Activated naive CD8-positive, alpha-beta T cell treated with anti-CD3 and anti-CD28 coated beads, Interleukin-2, amount 50 U/mL, for 24 hours (primary cell): ENCODE measurements at regions not wholly inside any gene's neighbourhood (a gene's known extent, or its start where the extent isn't known, plus 50 kb on each side); places are given as distances from the start of the nearest gene placed in this dataset.

ENCODE experiments used
- ATAC-seq: fragments of 150-1000 bp; cut with Tn5 transposase; one replicate; pipeline ENCODE4 v1.10.0; 2021
- DNase-seq: peaks from one replicate; pipeline ENCODE4 v3.0.0; 2021
- H3K27ac Mint-ChIP-seq: one replicate; pipeline ENCODE4 v1.8.0; 2021; ENCODE audit warnings: mild to moderate bottlenecking, mixed read lengths
- H3K27me3 Mint-ChIP-seq: one replicate; pipeline ENCODE4 v1.8.0; 2021; ENCODE audit warnings: mixed read lengths
- H3K36me3 Mint-ChIP-seq: one replicate; pipeline ENCODE4 v1.8.0; 2021; ENCODE audit warnings: low read depth, mixed read lengths
- H3K4me1 Mint-ChIP-seq: one replicate; pipeline ENCODE4 v1.8.0; 2021; ENCODE audit warnings: mixed read lengths
- H3K4me3 Mint-ChIP-seq: one replicate; pipeline ENCODE4 v1.8.0; 2021; ENCODE audit warnings: mild to moderate bottlenecking, moderate library complexity, mixed read lengths
- H3K9me3 Mint-ChIP-seq: one replicate; pipeline ENCODE4 v1.8.0; 2021; ENCODE audit warnings: mixed read lengths

DNA sequence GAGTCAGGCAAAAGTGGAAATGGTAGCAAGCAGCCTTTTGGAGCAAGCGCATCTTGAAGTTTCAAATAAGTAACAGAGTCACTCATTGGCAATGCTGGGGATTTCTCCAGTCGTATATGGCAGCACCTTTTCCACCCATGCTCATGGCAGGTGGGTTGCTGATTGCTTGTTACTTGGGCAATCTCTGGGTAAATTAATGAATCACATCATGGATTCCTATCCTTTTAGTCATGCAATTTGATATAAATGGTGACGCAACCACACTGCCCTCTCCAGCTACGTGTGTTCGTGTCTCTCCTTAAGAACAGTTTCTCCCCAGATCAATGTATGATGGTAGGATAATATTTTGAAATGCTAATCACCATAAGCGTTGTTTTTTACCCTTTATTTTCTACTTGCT, 339.9 kb upstream of the KCNH8 start:
- Mint-ChIP-seq H3K4me3 (no peak overlapping the region), H3K9me3 (no peaks in the 10 kb centered on the region), H3K27me3 (peaks cover 1% of the 10 kb centered on the region), H3K4me1 (peaks cover 30% of the 10 kb centered on the region), H3K36me3 (no peaks in the 10 kb centered on the region), H3K27ac (peak overlapping the region; percentile 18)
- DNase-seq (no peak), ATAC-seq (peak; percentile 42)

DNA sequence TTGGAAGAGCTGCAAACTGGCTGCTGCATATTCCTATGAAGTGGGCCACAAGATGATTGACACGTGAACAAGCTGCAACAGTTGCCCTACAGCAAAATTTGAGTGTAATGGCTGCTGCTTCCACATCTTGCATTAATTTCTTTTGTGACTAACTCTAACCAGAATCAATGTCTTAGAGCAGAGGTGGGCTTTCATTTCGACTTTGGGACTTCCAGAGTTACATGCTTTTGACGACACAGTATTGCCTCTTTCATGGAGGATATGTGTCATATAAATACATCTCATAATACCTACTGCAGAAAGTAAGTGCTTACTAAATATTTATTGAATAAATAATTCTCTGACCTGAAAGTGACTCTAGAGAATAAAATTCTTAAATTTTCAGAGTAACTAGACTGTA, 340.7 kb upstream of the KCNH8 start:
- Mint-ChIP-seq H3K27me3 (peaks cover 1% of the 10 kb centered on the region), H3K27ac (no peak overlapping the region), H3K4me1 (peaks cover 30% of the 10 kb centered on the region), H3K9me3 (no peaks in the 10 kb centered on the region), H3K36me3 (no peaks in the 10 kb centered on the region), H3K4me3 (no peak overlapping the region)
- DNase-seq, result no peak
- peak; percentile 51 for ATAC-seq

- peaks cover 1% of the 10 kb centered on the region for H3K27me3 Mint-ChIP-seq
- H3K36me3 Mint-ChIP-seq, result no peaks in the 10 kb centered on the region
- ATAC-seq (no peak), DNase-seq (no peak)
- no peak overlapping the region for H3K27ac Mint-ChIP-seq
- no peaks in the 10 kb centered on the region for H3K9me3 Mint-ChIP-seq
- no peak overlapping the region for H3K4me3 Mint-ChIP-seq
- H3K4me1 Mint-ChIP-seq, result peaks cover 30% of the 10 kb centered on the region
Observed at GRCh38 chr3:18806633-18807032, 341.7 kb upstream of the KCNH8 start.

- Mint-ChIP-seq H3K27ac (no peak overlapping the region), H3K4me3 (no peak overlapping the region), H3K4me1 (no peaks in the 10 kb centered on the region), H3K9me3 (no peaks in the 10 kb centered on the region), H3K27me3 (peaks cover 2% of the 10 kb centered on the region), H3K36me3 (no peaks in the 10 kb centered on the region)
- ATAC-seq (no peak), DNase-seq (no peak)
Observed at GRCh38 chr3:18797378-18797777, 350.9 kb upstream of the KCNH8 start.

- DNase-seq (no peak), ATAC-seq (no peak)
- Mint-ChIP-seq H3K36me3 (no peaks in the 10 kb centered on the region), H3K4me1 (no peaks in the 10 kb centered on the region), H3K27me3 (no peaks in the 10 kb centered on the region), H3K4me3 (no peak overlapping the region), H3K27ac (no peak overlapping the region), H3K9me3 (no peaks in the 10 kb centered on the region)
Observed at GRCh38 chr3:18795078-18795477, 353.2 kb upstream of the KCNH8 start.

DNA sequence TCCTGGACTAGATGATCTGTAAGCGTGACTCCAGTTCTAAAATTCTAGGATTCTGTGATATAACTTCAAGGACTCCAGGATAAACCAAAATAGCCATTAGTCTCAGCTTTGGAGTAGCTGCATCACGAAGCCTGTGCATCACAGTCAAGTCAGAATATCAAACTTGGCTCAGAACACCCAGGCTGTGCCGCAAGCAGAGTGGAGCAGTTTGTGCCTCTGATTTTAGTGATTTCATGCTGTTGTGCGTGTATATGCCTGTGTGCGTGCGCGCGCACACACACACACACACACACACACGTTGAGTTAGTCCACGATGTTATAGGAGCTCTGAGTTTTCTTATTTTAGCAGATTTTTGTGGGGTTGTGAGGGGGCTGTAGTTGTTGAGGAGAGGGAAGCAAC, 356.6 kb upstream of the KCNH8 start:
- Mint-ChIP-seq H3K4me1 (no peaks in the 10 kb centered on the region), H3K9me3 (no peaks in the 10 kb centered on the region), H3K27me3 (no peaks in the 10 kb centered on the region), H3K4me3 (no peak overlapping the region), H3K27ac (no peak overlapping the region), H3K36me3 (no peaks in the 10 kb centered on the region)
- no peak for DNase-seq
- no peak for ATAC-seq

DNA sequence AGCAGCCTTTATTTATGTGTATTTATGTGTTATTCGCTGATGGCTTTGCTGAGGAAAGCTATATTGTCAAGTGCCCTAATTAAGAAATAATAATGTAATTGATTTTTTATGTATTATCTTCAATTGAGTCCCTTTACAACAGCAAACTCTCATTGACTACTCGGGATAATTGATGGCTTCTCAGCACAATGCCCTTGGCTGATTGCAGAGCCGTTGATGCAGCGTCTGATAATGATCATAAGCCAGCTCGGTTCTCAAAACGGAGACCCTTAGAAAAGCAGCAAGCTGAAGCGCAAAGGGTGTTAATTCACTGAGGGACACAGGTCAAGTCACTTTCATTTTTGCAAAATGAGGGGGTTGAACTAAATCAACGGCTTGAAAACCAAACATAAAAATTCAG, 357.1 kb upstream of the KCNH8 start:
- Mint-ChIP-seq H3K36me3 (no peaks in the 10 kb centered on the region), H3K27ac (no peak overlapping the region), H3K27me3 (no peaks in the 10 kb centered on the region), H3K4me1 (no peaks in the 10 kb centered on the region), H3K9me3 (no peaks in the 10 kb centered on the region), H3K4me3 (no peak overlapping the region)
- ATAC-seq (no peak), DNase-seq (no peak)

DNA sequence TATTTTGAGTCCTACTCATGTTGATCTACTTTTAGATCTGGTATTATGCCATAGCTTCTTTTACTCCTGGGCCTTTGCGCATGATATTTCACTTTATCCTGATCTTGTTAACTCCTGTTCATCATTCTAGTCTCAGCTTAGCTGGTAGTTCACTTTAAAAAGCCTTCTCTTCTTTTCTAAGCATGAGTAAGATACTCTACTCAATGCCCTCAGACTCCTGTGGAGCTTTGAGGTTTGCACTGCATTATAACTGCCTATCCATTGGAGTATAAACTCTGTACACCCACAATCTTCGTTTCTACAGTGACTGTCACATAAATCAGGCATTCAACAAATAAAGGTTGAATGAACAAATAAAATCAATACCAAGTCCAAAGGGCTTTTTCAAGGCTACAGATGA, 357.9 kb upstream of the KCNH8 start:
- Mint-ChIP-seq H3K4me3 (no peak overlapping the region), H3K4me1 (no peaks in the 10 kb centered on the region), H3K27me3 (no peaks in the 10 kb centered on the region), H3K36me3 (no peaks in the 10 kb centered on the region), H3K9me3 (no peaks in the 10 kb centered on the region), H3K27ac (no peak overlapping the region)
- no peak for ATAC-seq
- no peak for DNase-seq

DNA sequence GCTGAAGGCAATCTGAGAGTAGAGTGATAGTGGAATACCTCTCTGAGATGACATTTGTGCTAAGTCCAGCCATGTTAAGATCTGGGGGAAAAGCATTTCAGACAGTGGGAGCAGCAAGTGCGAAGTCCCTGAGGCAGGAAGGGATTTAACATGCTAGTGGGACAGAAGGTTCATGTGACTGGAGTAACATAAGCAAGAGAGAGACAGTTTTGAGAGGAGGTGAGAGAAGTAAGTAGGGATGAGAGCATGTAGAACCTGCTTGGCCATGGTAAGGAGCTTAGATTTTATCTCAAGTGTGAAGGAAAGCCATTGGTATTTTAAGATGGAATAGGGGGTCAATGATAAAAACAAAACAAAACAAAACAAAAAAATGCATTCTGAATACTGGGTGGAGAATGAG, 358.6 kb upstream of the KCNH8 start:
- ATAC-seq (peak; percentile 31), DNase-seq (no peak)
- H3K4me1 Mint-ChIP-seq, result no peaks in the 10 kb centered on the region
- no peaks in the 10 kb centered on the region for H3K36me3 Mint-ChIP-seq
- no peaks in the 10 kb centered on the region for H3K9me3 Mint-ChIP-seq
- no peak overlapping the region for H3K27ac Mint-ChIP-seq
- H3K4me3 Mint-ChIP-seq, result no peak overlapping the region
- no peaks in the 10 kb centered on the region for H3K27me3 Mint-ChIP-seq

DNA sequence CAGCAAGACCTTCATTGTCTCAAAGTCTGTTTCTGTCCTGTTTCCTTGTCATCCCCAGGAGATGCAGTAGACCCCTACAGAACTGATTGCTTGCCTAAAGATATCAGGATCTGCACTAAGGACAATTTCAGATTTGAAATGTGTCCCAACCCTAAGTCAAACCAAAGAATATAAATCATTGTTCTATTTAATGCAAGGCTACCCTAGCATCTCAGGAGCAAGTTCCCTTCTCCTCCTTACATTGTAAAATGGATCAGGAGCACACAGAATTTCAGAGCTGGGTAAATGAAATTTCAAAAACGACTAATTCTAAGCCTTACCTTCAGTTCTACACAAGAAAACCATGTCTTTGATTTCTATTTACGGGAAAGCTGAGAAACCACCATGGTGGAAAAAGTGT, 360.9 kb upstream of the KCNH8 start:
- no peaks in the 10 kb centered on the region for H3K36me3 Mint-ChIP-seq
- no peak for DNase-seq
- no peak overlapping the region for H3K4me3 Mint-ChIP-seq
- H3K27ac Mint-ChIP-seq, result no peak overlapping the region
- no peak for ATAC-seq
- H3K4me1 Mint-ChIP-seq, result no peaks in the 10 kb centered on the region
- no peaks in the 10 kb centered on the region for H3K9me3 Mint-ChIP-seq
- H3K27me3 Mint-ChIP-seq, result no peaks in the 10 kb centered on the region

- DNase-seq (no peak), ATAC-seq (no peak)
- H3K4me1 Mint-ChIP-seq, result peaks cover 2% of the 10 kb centered on the region
- H3K9me3 Mint-ChIP-seq, result no peaks in the 10 kb centered on the region
- H3K36me3 Mint-ChIP-seq, result no peaks in the 10 kb centered on the region
- H3K27ac Mint-ChIP-seq, result no peak overlapping the region
- H3K4me3 Mint-ChIP-seq, result no peak overlapping the region
- H3K27me3 Mint-ChIP-seq, result no peaks in the 10 kb centered on the region
Observed at GRCh38 chr3:18786650-18787323, 361.5 kb upstream of the KCNH8 start.

DNA sequence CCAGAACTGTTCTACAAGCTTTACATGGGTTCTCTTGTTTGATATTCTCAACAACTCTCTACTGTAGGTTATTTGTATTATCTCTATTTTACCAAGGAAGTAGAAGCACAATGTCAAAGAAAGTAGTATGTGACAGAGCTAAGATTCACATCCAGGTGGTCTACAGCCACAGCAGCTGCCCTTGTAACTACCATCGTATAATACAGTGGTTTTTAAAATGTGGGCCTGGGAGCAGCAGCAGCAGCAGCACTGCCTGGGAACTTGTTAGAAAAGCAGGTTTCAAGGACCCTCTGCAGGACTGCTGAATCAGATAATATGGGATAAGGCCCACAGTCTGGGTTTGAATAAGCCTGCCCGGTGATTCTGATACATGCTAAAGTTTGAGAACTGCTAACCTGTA, 357.1 kb upstream of the SATB1 start:
- Mint-ChIP-seq H3K27ac (no peak overlapping the region), H3K9me3 (no peaks in the 10 kb centered on the region)

DNA sequence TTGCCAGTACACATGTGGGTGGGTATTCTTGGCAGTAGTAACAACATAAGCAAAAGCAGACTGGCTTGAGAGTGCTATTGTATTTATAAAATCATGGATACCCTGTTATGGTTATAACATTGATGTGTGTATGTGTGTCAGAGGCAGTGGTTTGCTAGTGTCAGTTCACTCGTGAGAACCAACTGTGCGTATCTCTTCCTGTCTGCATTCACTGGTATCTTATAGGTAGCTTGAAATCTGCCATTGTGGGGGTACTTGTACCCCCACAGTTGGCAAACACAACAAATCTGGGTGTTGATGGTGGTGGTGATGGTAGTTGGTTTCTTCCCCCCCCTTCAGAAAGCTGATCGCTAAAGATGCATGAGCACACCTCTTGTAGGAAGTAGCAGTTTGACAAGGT, 355.8 kb upstream of the SATB1 start:
- DNase-seq (no peak), ATAC-seq (peak; percentile 26)
- Mint-ChIP-seq H3K4me1 (peaks cover 30% of the 10 kb centered on the region), H3K27ac (peak overlapping the region; percentile 69), H3K4me3 (peak overlapping the region; percentile 70), H3K27me3 (no peaks in the 10 kb centered on the region), H3K9me3 (no peaks in the 10 kb centered on the region), H3K36me3 (no peaks in the 10 kb centered on the region)

More for the DNA sequence above, 357.1 kb upstream of the SATB1 start:
- Mint-ChIP-seq H3K4me1 (peaks cover 30% of the 10 kb centered on the region), H3K27me3 (no peaks in the 10 kb centered on the region), H3K36me3 (no peaks in the 10 kb centered on the region), H3K4me3 (no peak overlapping the region)
- no peak for DNase-seq
- no peak for ATAC-seq

- Mint-ChIP-seq H3K36me3 (no peaks in the 10 kb centered on the region), H3K9me3 (no peaks in the 10 kb centered on the region), H3K4me3 (no peak overlapping the region), H3K4me1 (peaks cover 35% of the 10 kb centered on the region), H3K27me3 (no peaks in the 10 kb centered on the region), H3K27ac (no peak overlapping the region)
- DNase-seq (no peak), ATAC-seq (no peak)
Observed at GRCh38 chr3:18779704-18780103, 354.6 kb upstream of the SATB1 start.

DNA sequence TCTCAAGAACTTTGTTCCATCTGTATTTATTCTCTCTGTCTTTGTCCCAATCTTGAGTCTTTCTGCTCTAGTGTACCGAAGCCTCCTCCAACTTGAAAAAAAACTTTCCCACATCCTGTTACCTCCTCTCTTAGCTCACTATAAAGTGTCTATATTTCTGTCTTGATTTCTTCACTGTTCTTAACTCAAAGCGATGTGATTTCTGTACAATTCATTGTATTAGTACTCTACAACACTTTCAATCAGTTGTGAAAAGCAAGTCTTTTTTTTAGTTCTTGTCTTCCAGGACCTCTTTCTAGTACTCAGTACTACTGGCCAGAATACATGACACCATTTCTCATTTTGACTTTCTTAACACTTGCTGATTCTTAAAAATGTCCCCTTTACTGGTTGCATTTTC, 353.5 kb upstream of the SATB1 start:
- Mint-ChIP-seq H3K27ac (no peak overlapping the region), H3K9me3 (no peaks in the 10 kb centered on the region)
- ATAC-seq, result no peak

DNA sequence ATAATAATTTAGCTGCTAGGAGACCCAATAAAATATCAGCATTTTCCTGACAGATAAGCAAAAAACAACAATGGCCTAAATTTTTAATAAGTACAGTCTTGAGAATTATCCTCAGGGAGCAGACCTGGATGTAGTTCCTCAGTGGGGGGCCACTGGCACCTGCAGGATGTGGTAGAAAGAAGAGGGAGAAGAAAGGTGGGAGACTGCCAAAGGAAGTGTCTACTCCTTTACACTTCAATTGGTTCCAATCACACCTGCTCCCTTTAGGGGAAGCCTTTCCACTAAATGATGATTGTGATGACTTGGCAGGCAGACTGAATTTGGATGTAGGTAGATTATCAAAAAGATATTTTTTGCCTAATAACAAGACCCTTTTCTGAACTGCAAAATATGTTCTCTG, 353.0 kb upstream of the SATB1 start:
- no peaks in the 10 kb centered on the region for H3K9me3 Mint-ChIP-seq
- H3K4me1 Mint-ChIP-seq, result peaks cover 45% of the 10 kb centered on the region
- ATAC-seq (no peak), DNase-seq (no peak)
- no peak overlapping the region for H3K27ac Mint-ChIP-seq
- H3K4me3 Mint-ChIP-seq, result no peak overlapping the region
- peaks cover 1% of the 10 kb centered on the region for H3K27me3 Mint-ChIP-seq
- H3K36me3 Mint-ChIP-seq, result no peaks in the 10 kb centered on the region

More for the DNA sequence above, 353.5 kb upstream of the SATB1 start:
- Mint-ChIP-seq H3K27me3 (peaks cover 1% of the 10 kb centered on the region), H3K4me1 (peaks cover 44% of the 10 kb centered on the region), H3K4me3 (peak overlapping the region; percentile 1), H3K36me3 (no peaks in the 10 kb centered on the region)
- no peak for DNase-seq
